ENCODE measurements at regions not wholly inside any gene's neighbourhood (a gene's known extent, or its start where the extent isn't known, plus 50 kb on each side); places are given as distances from the start of the nearest gene placed in this dataset.
A peak's percentile ranks its signal among the peaks of the same experiment; 100 is the strongest.
"Not testable (repeated sequence)": the region's sequence is repeated elsewhere in the genome, so short reads cannot be mapped to it uniquely, and the experiment has no call there.

- no peak for DNase-seq (ENCODE audit: low read depth)
These were observed 450.3 kb upstream of the MAN1A1 start for GRCh38 chr6:119799596-119800509.

- no peak for DNase-seq (ENCODE audit: low read depth)
These were observed 442.2 kb upstream of the MAN1A1 start for GRCh38 chr6:119791736-119792135.

- DNase-seq (ENCODE audit: low read depth): no peak
These were observed 431.8 kb upstream of the MAN1A1 start for GRCh38 chr6:119781365-119781764.

GRCh38 chr6:119768201-119768600, 418.6 kb upstream of the MAN1A1 start:
- no peak for DNase-seq (ENCODE audit: low read depth)

DNA sequence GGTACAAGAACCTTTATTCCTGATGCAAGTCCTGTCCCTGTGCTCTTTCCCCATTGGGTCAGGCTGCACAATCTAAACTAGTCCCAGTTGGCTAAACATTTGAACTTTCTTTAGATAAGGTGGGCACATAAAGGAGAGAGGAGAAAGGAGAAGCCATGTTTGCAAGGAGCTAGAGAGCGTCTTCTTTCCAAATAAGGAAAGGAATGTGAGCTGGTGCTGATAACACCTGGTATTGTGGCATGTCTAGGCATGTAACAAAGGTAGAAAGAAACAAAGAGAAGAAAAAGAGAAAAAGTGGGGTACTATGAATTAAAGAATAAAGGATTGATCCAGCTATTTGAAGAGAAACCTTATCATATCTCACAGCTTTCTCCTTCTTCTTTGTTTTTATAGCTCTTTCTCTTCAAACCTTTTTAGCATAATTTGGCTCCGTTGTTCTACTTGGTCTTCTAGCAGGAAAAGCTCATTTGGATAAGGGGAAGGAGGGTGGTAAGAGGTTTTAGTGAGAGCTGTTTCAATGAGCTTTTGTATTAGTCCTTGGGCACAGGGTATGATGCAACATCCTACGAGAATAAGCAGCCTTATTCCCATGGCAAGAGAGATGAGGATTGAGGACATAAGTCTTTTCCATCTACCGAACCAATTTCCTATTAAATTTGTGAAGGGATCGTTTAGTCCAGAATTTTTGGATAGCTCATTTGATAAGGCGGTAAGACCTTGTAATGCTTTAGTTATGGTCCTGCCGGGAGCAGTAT, 415.5 kb upstream of the MAN1A1 start:
- DNase-seq (ENCODE audit: low read depth): no peak

- DNase-seq (ENCODE audit: low read depth): no peak
These were observed 410.5 kb upstream of the MAN1A1 start for GRCh38 chr6:119760046-119760445.

DNA sequence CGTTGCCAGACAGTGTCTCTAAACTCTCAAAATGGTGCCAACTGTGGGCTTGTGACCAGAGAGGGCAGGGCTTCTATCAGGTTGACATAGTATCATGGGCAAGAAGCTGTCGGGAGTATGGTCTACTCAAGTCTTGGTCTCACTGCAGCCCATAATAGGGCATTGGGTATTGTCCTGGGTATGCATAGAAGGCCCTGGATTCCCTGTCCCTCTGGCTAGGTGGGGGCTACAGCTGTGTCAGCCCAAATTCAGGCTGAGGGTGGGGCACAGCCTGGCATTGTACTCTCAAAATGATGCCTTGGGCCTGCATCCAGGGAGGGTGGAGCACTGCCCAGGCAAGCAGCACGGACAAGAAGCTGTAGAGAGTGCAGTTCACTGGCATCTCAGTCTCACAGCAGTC, 408.8 kb upstream of the MAN1A1 start:
- DNase-seq (ENCODE audit: low read depth): no peak

DNA sequence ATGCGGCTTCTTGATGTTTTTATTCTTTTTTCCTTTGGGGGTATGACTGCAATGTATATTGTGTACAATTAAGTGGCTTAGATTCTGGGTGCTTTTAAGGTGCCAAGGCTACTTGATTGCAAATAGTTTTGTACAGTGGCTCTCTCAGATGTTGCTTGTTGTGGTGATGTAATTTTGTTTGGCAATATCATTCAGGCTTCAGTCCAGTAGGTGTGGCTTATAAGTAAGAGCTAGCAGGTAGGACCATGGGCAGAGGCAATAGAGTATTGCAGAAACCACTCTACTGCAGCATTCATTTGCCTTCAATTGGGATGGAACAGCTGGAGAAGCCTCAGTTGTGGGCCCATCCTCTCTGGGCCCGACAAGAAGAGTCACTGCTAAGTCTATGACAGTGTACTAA, 407.9 kb upstream of the MAN1A1 start:
- no peak for DNase-seq (ENCODE audit: low read depth)

DNA sequence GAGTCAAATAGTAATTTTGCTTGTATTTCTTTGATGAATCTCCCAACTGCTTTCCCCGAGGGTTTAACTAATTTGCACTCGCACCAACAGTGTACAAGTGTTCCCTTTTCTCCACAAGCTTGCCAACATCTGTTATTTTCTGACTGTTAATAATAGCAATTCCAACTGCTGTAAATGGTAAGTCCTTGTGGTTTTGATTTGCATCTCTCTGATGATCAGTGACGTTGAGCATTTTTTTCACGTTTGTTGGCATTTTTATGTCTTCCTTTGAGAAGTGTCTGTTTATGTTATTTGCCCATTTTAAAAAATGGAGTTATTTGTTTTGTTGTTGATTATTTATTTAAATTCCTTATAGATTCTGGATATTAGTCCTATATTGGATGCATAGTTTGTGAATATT, 399.8 kb upstream of the MAN1A1 start:
- DNase-seq (ENCODE audit: low read depth): no peak

- DNase-seq (ENCODE audit: low read depth): not testable (repeated sequence)
These were observed 399.0 kb upstream of the MAN1A1 start for GRCh38 chr6:119748535-119748934.

DNA sequence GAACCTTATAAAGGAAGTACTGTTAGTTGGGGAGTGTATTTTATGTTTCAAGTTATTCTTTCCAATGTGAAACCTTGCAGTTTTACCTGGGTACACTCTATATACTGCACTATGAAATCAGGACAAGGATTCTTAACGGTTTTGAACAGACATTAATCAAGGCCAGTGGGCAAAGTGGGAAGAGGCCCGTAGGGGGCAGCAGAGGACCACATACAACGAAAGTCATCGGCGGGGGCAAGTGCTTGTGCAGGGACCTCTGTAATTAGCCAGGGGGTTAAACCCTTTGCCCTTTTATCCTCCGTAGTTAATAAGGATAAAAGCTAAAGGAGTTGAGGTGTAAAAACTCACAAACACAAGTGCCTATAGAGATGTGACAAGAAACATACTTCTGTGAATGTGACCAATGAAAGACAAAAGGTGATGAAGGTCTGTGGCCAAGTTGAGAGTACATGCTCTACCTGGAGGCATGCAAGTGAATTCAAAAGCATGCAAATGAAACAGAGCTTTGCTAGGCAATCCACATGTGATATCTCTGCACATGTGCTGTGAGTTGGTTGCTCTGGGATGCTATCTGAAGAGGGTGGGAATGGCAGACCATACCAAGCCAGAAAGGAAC, 392.7 kb upstream of the MAN1A1 start:
- DNase-seq (ENCODE audit: low read depth): peak; percentile 25

DNA sequence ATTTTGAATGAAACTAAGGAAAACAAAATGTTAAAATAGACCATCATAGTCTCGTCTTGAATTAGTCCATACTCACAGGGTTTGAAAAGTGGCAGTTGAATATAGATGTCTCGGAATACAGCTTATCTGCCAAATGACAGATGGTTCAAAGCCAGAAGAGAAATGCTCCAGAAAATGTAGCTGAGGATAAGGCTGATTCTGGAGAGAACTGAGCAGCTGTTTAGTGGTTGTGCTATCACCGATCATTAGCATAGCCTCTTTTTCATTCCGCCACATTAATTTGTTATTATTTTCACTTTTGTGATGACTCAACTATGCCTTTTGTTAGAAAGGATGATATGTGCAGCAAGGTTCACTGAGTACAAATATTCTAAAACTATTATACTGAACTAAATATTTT, 390.2 kb upstream of the MAN1A1 start:
- DNase-seq (ENCODE audit: low read depth): no peak

- no peak for DNase-seq (ENCODE audit: low read depth)
These were observed 388.9 kb upstream of the MAN1A1 start for GRCh38 chr6:119738425-119738824.

- no peak for DNase-seq (ENCODE audit: low read depth)
These were observed 386.9 kb upstream of the MAN1A1 start for GRCh38 chr6:119736296-119737021.

DNA sequence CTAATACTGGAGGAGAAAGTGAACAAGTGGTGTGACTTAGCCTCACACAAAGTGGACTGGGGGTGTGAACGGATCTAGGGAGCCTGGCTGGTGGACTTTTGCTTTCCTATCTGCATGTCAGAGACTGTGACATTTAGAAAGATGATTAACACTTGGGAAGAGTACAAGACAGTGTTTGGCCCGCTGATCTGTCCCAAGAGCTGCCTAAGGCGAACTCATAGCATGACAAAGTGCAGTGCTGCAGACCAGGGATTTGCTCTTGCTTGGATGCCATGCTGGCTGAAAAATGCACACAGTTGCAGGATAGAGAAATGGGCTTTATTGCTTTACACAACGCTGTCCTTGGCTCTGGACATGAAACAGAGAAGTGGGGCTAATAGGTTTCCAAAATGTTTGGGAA, 386.0 kb upstream of the MAN1A1 start:
- no peak for DNase-seq (ENCODE audit: low read depth)

DNA sequence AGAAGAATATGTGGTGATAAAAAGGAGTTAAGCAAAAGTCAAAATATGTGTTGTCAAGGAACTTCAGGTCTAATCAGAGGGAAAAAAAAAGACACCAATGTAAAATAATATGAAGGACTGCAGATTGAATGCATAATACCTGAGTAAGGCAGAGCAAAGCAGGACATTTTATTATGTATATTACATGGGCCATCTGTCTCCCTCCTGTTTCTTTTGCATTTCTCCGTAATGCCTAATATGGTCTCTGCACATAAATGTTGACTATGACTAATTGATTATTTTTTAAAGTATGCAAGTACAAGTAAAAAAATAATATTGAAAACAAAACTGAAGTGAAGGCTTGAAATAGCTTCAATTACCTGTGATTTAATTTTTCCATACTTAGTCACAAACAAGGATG, 384.7 kb upstream of the MAN1A1 start:
- no peak for DNase-seq (ENCODE audit: low read depth)

DNA sequence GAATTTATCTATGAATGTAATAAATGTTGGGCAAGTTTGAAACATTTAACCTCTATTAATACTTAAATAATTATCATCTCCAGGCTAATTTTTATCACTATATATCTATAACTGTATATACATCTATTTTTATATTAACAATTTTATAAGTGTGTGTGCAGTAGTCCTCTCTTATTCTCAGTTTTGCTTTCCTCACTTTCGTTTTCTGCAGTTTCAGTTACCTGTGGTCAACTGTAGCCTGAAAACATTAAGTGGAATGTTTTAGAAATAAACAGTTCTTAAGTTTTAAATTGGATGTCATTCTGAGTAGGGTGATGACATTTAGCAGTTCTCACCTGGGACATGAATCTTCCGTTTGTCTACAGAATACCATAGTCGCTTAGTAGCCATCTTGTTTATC, 379.4 kb upstream of the MAN1A1 start:
- no peak for DNase-seq (ENCODE audit: low read depth)

DNA sequence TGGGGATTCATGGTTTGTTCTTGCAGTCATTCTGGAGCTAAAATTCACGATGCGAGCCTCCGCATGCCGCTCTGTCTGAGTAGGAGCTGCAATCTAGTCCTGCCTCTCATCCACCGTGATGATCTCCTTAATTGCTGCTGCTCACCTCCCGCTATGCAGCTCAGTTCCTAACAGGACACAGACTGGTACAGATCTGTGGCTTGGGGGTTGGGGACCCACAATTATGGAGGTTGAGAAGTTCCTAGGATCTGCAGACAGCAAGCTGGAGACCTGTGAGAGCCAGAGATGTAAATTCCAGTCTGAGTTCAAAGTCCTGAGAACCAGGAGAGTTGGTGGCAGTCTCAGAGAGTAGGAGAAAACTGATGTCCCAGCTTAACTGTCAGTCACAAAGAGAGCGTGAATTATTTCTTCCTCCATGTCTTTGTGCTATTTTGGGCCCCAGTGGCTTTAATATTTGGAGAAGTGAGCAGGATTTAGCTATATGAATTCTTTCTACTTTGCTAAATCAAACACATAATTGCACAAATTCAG, 378.7 kb upstream of the MAN1A1 start:
- no peak for DNase-seq (ENCODE audit: low read depth)

- DNase-seq (ENCODE audit: low read depth): no peak
These were observed 378.1 kb upstream of the MAN1A1 start for GRCh38 chr6:119727504-119728219.

DNA sequence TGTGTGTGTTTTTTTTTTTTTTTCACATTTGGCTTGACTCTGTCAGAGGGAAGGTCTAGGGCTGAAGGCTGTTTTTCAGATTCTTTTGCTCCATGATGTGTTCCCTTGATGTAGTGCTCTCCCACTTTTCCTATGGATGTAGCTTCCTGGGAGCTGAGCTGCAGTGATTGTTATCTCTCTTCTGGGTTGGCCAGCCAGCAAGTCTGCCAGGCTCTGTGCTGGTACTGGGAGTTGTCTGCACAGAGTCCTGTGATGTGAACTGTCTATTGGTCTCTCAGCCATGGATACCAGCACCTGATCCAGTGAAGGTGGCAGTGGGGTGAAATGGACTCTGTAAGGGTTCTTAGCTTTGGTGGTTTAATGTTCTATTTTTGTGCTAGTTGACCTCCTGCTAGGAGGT, 377.4 kb upstream of the MAN1A1 start:
- DNase-seq (ENCODE audit: low read depth): not testable (repeated sequence)

DNA sequence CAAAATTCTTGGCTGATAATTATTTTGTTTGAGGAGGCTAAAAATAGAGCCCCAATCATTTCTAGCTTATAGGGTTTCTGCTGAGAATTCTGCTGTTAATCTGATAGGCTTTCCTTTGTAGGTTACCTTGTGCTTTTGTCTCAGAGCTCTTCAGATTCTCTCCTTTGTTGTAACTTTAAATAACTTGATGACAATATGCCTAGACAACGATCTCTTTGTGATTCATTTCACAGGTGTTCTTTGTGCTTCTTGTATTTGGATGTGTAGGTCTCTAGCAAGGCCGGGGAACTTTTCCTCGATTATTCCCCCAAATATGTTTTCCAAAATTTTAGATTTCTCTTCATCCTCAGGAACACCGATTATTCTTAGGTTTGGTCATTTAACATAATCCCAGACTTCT, 376.5 kb upstream of the MAN1A1 start:
- DNase-seq (ENCODE audit: low read depth): no peak

Measured in activated gamma-delta T cell treated with anti-CD3 and anti-CD28 coated beads, Interleukin-2, amount 50 U/mL, for 16 hours (primary cell).